ENCODE measurements at regions not wholly inside any gene's neighbourhood (a gene's known extent, or its start where the extent isn't known, plus 50 kb on each side); places are given as distances from the start of the nearest gene placed in this dataset.

DNA sequence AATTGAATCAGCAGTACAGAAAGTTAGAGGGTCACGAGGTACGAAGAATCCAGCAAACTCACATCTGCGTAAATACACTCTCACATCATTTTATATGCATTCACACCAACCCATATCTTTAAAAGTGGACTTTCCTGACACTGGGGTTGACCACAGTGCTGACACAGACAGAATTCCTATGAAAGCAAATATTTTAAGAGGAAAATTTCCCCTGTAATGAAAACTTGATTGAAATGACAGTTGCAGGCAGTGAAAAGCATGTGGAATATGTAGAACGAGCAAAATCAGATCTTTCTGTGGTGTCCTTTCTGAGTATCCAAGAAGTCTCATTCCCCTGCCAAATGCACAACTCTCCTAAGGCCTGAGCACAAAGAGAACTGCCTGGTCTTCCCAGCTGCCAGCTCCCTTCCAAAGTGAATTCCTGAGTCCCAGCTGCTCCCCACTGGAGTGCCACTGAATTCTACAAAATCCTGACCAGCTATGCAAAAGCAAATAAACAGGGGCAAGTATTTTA, 50.5 kb upstream of the FAM9C start:
- peaks cover 6 to 25% of the 10 kb centered on the region in 2 donors for H3K4me1 ChIP-seq (ENCODE audit: control insufficient read depth in 2 of 2, insufficient read depth in 2 of 2, low read length in 2 of 2)
- peak overlapping the region; percentile 43 to 55 for H3K27ac ChIP-seq (ENCODE audit: low read depth in 2 of 2, low read length in 2 of 2)
- H3K9me3 ChIP-seq (ENCODE audit: control insufficient read depth in 2 of 2, low read length in 2 of 2) = peaks cover 0 to 4% of the 10 kb centered on the region in 2 donors
- H3K9ac ChIP-seq (ENCODE audit: low read depth in 1 of 2, low read length in 2 of 2) = no peak overlapping the region
- no peak overlapping the region for H3K4me3 ChIP-seq (ENCODE audit: low read length in 2 of 2)
- peaks cover 3 to 5% of the 10 kb centered on the region in 2 donors for H3K27me3 ChIP-seq (ENCODE audit: control insufficient read depth in 2 of 2, insufficient read depth in 2 of 2, low read length in 2 of 2)
- no peaks in the 10 kb centered on the region for H3K36me3 ChIP-seq (ENCODE audit: control insufficient read depth in 2 of 2, insufficient read depth in 2 of 2, low read length in 2 of 2)

GRCh38 chrX:13094374-13094773, 50.0 kb upstream of the FAM9C start:
- no peaks in the 10 kb centered on the region for H3K36me3 ChIP-seq (ENCODE audit: control insufficient read depth in 2 of 2, insufficient read depth in 2 of 2, low read length in 2 of 2)
- peaks cover 6 to 25% of the 10 kb centered on the region in 2 donors for H3K4me1 ChIP-seq (ENCODE audit: control insufficient read depth in 2 of 2, insufficient read depth in 2 of 2, low read length in 2 of 2)
- no peak overlapping the region for H3K4me3 ChIP-seq (ENCODE audit: low read length in 2 of 2)
- peaks cover 3 to 5% of the 10 kb centered on the region in 2 donors for H3K27me3 ChIP-seq (ENCODE audit: control insufficient read depth in 2 of 2, insufficient read depth in 2 of 2, low read length in 2 of 2)
- H3K27ac ChIP-seq (ENCODE audit: low read depth in 2 of 2, low read length in 2 of 2) = peak overlapping the region in 1 of 2 donors; percentile 69
- peaks cover 0 to 4% of the 10 kb centered on the region in 2 donors for H3K9me3 ChIP-seq (ENCODE audit: control insufficient read depth in 2 of 2, low read length in 2 of 2)
- no peak overlapping the region for H3K9ac ChIP-seq (ENCODE audit: low read depth in 1 of 2, low read length in 2 of 2)
